Progenitor cell of endocrine pancreas (in vitro differentiated cells): ENCODE measurements at regions not wholly inside any gene's neighbourhood (a gene's known extent, or its start where the extent isn't known, plus 50 kb on each side); places are given as distances from the start of the nearest gene placed in this dataset.
"Not testable (repeated sequence)": the region's sequence is repeated elsewhere in the genome, so short reads cannot be mapped to it uniquely, and the experiment has no call there.

Experiments used
- DNase-seq: peaks from one replicate; pipeline ENCODE4 v3.0.0; 2021; ENCODE audit warnings: low spot score; ENCODE audit not compliant: unreplicated experiment
- H3K27ac Mint-ChIP-seq: 2 replicates; pipeline ENCODE4 v1.8.0; 2021; ENCODE audit warnings: mild to moderate bottlenecking, moderate library complexity, mixed read lengths
- H3K27me3 Mint-ChIP-seq: 2 replicates; pipeline ENCODE4 v1.8.0; 2021; ENCODE audit warnings: mixed read lengths
- H3K36me3 Mint-ChIP-seq: 2 replicates; pipeline ENCODE4 v1.8.0; 2022; ENCODE audit warnings: mixed read lengths; ENCODE audit not compliant: insufficient read depth
- H3K4me1 Mint-ChIP-seq: 2 replicates; pipeline ENCODE4 v1.8.0; 2021; ENCODE audit warnings: low read depth, mixed read lengths
- H3K4me3 Mint-ChIP-seq: 2 replicates; pipeline ENCODE4 v1.8.0; 2021; ENCODE audit warnings: low read depth, mild to moderate bottlenecking, moderate library complexity, mixed read lengths
- H3K9me3 Mint-ChIP-seq: 2 replicates; pipeline ENCODE4 v1.8.0; 2021; ENCODE audit warnings: low read depth, mixed read lengths
- TF ChIP-seq, protein P1 (sequence below): fragments of 200-600 bp; sonication (generic); IDR thresholded peaks from one replicate; pipeline ENCODE4 v1.5.0; 2021; ENCODE audit warnings: antibody characterized with exemption, mild to moderate bottlenecking; ENCODE audit not compliant: unreplicated experiment

DNA sequence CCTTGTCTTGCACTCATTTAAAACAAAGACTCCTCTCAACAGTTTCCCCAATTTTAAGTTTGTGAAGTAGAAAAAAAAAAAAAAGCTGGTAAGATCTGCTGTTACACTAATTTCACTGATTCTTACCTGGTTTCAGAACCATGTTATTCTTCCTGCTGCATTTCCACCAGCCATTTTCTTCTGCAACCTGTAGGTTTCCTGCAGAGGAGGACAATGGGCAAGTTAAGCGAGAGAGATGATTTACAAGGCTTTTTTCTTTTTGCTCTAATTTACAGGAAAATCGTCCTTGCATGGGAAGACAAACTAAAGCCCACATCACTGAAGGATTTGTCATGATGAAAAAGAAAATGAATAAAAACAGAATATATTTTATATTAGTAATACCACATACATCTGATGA lies 86.0 kb upstream of the SMARCA2 start:
- no peak overlapping the region for H3K27ac Mint-ChIP-seq
- peaks cover 4% of the 10 kb centered on the region for H3K27me3 Mint-ChIP-seq
- H3K36me3 Mint-ChIP-seq, result peaks cover 1% of the 10 kb centered on the region
- peaks cover 8% of the 10 kb centered on the region for H3K4me1 Mint-ChIP-seq
- H3K4me3 Mint-ChIP-seq, result no peak overlapping the region
- no peak for DNase-seq
- peaks cover 7% of the 10 kb centered on the region for H3K9me3 Mint-ChIP-seq
- TF ChIP-seq, protein P1, sequence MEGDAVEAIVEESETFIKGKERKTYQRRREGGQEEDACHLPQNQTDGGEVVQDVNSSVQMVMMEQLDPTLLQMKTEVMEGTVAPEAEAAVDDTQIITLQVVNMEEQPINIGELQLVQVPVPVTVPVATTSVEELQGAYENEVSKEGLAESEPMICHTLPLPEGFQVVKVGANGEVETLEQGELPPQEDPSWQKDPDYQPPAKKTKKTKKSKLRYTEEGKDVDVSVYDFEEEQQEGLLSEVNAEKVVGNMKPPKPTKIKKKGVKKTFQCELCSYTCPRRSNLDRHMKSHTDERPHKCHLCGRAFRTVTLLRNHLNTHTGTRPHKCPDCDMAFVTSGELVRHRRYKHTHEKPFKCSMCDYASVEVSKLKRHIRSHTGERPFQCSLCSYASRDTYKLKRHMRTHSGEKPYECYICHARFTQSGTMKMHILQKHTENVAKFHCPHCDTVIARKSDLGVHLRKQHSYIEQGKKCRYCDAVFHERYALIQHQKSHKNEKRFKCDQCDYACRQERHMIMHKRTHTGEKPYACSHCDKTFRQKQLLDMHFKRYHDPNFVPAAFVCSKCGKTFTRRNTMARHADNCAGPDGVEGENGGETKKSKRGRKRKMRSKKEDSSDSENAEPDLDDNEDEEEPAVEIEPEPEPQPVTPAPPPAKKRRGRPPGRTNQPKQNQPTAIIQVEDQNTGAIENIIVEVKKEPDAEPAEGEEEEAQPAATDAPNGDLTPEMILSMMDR, result no peak

DNA sequence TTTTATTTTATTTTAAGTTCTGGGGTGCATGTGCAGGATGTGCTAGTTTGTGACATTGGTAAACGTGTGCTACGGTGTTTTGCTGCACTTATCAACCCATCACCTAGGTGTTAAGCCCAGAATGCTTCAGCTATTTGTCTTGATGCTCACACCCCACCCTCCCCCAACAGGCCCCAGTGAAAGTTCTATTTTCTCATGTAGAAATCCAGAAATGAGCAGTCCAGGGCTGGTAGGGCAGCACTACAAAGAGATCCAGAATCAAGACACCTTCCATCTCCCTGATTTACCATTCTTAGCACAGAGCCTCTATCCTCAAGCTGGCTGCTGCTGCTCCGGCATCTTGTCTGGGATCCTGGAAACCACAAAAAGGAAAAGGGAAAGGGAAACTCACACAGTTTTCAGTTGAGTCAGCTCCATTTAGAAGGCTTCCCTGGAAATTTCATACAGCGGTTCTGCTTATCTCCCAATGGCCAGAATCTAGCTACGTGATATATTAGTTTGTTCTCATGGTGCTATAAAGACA lies 85.4 kb upstream of the SMARCA2 start:
- Mint-ChIP-seq H3K9me3 (peaks cover 7% of the 10 kb centered on the region), H3K36me3 (peaks cover 1% of the 10 kb centered on the region), H3K4me3 (no peak overlapping the region), H3K4me1 (peaks cover 8% of the 10 kb centered on the region), H3K27me3 (peaks cover 4% of the 10 kb centered on the region), H3K27ac (no peak overlapping the region)
- DNase-seq, result no peak
- TF ChIP-seq, protein P1, result no peak

GRCh38 chr9:1930245-1930736 lies 84.9 kb upstream of the SMARCA2 start:
- DNase-seq, H3K27me3 Mint-ChIP-seq, H3K27ac Mint-ChIP-seq, H3K4me3 Mint-ChIP-seq, H3K9me3 Mint-ChIP-seq, H3K36me3 Mint-ChIP-seq, H3K4me1 Mint-ChIP-seq: not testable (repeated sequence)

- H3K9me3 Mint-ChIP-seq, result peaks cover 3% of the 10 kb centered on the region
- DNase-seq, result no peak
Observed at GRCh38 chr9:1938135-1938534, 77.0 kb upstream of the SMARCA2 start.

DNA sequence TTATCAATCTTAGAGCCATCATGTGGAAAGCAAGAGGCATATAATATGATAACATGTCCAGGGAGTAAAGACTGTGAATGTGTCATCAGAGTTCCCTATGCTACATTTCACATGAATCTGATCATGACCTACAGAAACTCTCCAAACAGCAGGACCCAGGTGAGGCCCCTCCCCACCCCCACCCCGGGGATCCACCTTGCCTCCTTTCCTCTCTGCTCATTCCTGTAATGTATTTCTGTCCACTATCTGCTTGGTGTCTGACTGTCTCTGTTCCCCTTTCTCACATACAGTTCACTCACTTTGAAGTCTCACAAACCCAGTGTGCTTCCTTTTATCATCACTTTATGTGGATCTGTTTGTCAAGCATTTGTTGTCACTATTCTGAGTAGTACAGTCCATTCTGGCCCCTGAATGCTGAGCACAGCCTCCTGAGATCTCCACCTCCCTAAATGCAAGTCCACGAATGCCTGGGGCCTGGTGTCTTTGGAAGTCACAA lies 76.4 kb upstream of the SMARCA2 start:
- Mint-ChIP-seq H3K4me3 (no peak overlapping the region), H3K27ac (no peak overlapping the region), H3K36me3 (no peaks in the 10 kb centered on the region), H3K9me3 (peaks cover 3% of the 10 kb centered on the region), H3K27me3 (no peaks in the 10 kb centered on the region), H3K4me1 (peaks cover 2% of the 10 kb centered on the region)
- DNase-seq, result no peak
- TF ChIP-seq, protein P1, result no peak

More at GRCh38 chr9:1938135-1938534, 77.0 kb upstream of the SMARCA2 start:
- no peaks in the 10 kb centered on the region for H3K27me3 Mint-ChIP-seq
- TF ChIP-seq, protein P1, result no peak
- H3K36me3 Mint-ChIP-seq, result no peaks in the 10 kb centered on the region
- H3K4me3 Mint-ChIP-seq, result no peak overlapping the region
- H3K27ac Mint-ChIP-seq, result no peak overlapping the region
- peaks cover 2% of the 10 kb centered on the region for H3K4me1 Mint-ChIP-seq

DNA sequence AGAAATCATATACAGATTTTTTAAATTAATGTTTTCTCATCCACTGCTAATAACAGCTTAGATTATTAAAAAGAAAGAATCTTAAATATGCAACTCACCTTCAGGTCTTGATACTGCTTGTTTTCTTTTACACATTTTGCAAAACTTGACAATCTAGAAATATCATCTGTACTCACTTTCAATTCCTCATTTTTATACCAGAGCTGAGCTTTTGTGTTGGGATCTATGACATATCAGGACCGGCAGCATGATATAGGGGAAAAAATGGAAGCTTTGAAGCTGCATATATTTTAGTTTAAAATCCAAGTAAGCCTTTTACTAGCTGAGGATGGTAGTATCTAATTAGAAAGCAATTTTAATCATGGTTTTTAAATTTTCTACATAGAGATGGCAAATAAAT lies 75.7 kb upstream of the SMARCA2 start:
- Mint-ChIP-seq H3K27ac (no peak overlapping the region), H3K36me3 (no peaks in the 10 kb centered on the region), H3K9me3 (peaks cover 3% of the 10 kb centered on the region), H3K4me1 (peaks cover 2% of the 10 kb centered on the region), H3K27me3 (no peaks in the 10 kb centered on the region), H3K4me3 (no peak overlapping the region)
- TF ChIP-seq, protein P1, result no peak
- no peak for DNase-seq
